ENCODE measurements at regions not wholly inside any gene's neighbourhood (a gene's known extent, or its start where the extent isn't known, plus 50 kb on each side); places are given as distances from the start of the nearest gene placed in this dataset.

DNA sequence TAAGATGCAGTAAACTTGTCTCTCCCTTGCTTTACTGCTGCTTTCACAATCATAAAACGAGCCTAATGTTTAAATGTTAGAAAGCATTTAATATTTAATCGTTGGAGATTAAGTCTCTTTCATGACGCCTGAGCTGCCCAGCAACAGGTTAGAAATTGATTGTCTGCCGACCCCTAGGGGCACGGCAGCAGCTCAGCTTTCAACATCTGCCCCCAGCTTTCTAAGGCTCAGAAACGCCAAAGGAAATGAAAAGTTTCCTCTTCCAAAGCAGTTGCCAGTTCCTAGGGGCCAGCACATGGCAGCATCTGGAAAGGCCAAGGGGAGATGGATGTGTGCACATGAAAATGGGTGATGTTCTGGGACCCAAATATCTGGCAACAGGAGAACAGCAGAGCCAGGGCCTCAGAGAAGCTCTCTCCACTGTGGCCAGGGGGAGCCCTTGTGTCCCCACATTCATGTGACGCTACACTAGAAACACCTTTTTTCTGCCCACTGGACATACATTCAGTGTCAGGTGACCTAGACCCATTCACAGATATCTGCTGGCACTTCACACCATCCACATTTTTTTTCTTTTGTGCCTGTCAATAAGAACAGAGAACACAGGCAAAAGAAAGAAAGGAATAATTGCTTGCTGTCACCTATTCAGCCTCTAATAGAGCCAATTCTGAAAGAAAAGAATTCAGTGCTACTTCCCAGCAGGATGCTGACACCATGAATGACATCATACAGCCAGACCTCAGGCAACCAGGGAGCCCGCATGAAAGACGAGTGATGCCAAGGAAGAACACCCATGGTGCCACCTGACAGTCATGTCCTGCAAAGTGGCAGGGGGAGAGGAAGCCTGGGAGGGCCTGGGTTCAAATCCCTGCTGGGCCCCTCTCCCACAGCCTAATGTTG is 205.0 kb upstream of the TAS2R1 start:
- TF ChIP-seq, protein P1, sequence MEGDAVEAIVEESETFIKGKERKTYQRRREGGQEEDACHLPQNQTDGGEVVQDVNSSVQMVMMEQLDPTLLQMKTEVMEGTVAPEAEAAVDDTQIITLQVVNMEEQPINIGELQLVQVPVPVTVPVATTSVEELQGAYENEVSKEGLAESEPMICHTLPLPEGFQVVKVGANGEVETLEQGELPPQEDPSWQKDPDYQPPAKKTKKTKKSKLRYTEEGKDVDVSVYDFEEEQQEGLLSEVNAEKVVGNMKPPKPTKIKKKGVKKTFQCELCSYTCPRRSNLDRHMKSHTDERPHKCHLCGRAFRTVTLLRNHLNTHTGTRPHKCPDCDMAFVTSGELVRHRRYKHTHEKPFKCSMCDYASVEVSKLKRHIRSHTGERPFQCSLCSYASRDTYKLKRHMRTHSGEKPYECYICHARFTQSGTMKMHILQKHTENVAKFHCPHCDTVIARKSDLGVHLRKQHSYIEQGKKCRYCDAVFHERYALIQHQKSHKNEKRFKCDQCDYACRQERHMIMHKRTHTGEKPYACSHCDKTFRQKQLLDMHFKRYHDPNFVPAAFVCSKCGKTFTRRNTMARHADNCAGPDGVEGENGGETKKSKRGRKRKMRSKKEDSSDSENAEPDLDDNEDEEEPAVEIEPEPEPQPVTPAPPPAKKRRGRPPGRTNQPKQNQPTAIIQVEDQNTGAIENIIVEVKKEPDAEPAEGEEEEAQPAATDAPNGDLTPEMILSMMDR (conservative IDR thresholded peaks at IDR 0.05; ENCODE audit: low read depth), result no peak
- CTCF ChIA-PET, result no interaction called here
- no peak overlapping the region for H3K27ac ChIP-seq
- POLR2A ChIA-PET (ENCODE audit: low non-redundant PET), result no interaction called here
- no peak for DNase-seq (ENCODE audit: low spot score)

DNA sequence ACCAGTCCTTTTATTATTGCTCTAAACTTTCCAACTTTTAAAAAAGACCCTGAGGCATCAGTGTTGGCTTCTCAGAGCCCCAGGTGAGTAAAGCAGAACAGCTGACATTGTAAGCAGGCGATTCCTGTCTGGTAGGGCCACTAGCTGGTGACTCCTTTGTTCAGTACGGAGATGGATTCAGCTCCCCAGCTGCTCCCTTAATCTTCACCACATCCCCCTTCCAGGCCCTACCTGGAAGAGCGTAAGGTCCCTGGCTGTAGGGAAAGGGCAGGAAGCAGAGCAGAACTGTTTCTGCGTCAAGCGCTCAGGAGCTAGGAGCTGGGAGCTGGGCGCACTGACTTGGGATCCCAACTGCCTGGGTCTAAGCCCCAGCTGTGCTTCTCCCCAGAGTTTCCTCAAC is 203.7 kb upstream of the TAS2R1 start:
- ChIA-PET CTCF (no interaction called here), POLR2A (ENCODE audit: low non-redundant PET) (no interaction called here)
- TF ChIP-seq, protein P1 (conservative IDR thresholded peaks at IDR 0.05; ENCODE audit: low read depth), result no peak
- DNase-seq (ENCODE audit: low spot score), result no peak
- H3K27ac ChIP-seq, result no peak overlapping the region

DNA sequence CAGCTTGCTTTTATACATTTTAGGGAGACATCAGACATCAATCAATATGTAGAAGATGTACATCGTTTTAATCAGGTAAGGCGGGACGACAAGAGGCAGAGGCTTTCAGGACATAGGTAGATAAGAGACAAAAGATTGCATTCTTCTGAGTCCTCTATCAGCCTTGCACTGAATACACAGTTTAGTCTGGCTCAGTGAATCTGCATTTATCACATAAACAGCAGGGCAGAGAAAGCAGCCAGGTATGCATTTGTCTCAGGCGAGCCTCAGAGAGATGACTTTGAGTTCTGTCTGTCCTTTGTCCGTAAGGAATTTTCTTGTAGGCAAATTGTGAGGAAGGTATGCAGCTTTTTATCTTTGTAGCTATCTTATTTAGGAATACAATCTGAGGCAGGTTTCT is 202.8 kb upstream of the TAS2R1 start:
- ChIA-PET CTCF (no interaction called here), POLR2A (ENCODE audit: low non-redundant PET) (no interaction called here)
- TF ChIP-seq, protein P1 (conservative IDR thresholded peaks at IDR 0.05; ENCODE audit: low read depth), result no peak
- DNase-seq (ENCODE audit: low spot score), result no peak
- no peak overlapping the region for H3K27ac ChIP-seq

DNA sequence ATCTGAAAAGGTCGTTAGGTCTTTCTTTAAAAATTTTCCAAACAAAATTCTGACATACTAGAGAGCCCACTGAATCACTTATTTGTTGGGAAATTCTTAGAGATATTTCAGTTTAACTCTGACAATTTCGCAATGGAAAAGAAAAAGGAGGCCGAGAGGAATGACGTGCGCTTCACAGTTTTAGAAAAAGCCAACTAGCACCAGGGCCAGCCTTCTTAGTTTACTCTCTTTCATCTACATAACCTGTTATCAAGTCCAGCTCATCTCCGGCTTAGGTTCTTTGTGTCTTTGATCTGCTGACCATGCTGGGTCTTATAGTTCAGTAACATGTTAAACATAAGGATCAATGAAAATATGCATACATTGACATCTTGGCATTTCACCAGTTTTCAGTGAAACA is 201.7 kb upstream of the TAS2R1 start:
- TF ChIP-seq, protein P1 (conservative IDR thresholded peaks at IDR 0.05; ENCODE audit: low read depth), result no peak
- ChIA-PET POLR2A (ENCODE audit: low non-redundant PET) (no interaction called here), CTCF (no interaction called here)
- no peak for DNase-seq (ENCODE audit: low spot score)
- H3K27ac ChIP-seq, result no peak overlapping the region

DNA sequence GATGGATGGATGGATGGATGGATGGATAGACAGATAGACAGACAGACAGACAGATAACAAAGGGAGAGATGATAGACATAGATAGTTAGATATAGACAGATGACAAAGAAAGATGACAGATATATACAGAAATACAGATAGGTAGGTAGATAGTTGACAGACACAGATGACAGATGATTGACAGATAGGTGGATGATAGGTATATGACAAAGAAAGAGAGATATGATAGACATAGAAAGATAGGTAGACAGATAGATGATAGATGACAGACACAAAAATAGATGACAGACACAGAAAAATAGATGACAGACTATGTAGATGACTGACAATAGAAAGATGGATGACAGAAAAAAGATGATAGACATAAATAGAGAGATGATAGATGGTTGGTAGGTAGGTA is 200.0 kb upstream of the TAS2R1 start:
- DNase-seq (ENCODE audit: low spot score), result no peak
- ChIA-PET CTCF (no interaction called here), POLR2A (ENCODE audit: low non-redundant PET) (no interaction called here)
- TF ChIP-seq, protein P1 (conservative IDR thresholded peaks at IDR 0.05; ENCODE audit: low read depth), result no peak
- H3K27ac ChIP-seq, result no peak overlapping the region

DNA sequence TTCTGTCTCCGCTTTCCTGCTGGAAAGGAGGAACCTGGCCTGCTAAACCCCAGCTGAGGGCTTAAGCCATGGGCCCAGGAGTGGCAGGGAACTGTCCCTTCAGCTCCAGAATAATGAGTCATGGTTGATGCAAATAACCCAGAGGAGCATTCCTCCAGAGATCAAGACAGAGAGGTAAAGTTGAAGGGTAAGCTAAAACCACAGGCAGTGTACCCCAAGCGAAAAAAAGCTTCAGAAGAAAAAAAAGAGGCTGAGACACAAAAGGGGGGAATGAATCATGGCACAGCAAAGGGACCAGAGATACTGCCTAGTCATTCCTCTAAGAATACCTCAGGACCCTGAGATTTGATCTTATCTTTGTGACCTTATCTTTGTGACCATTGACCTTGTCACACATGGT is 199.5 kb upstream of the TAS2R1 start:
- no peak for DNase-seq (ENCODE audit: low spot score)
- ChIA-PET POLR2A (ENCODE audit: low non-redundant PET) (no interaction called here), CTCF (no interaction called here)
- TF ChIP-seq, protein P1 (conservative IDR thresholded peaks at IDR 0.05; ENCODE audit: low read depth), result no peak
- no peak overlapping the region for H3K27ac ChIP-seq

All from RWPE1 (cell line).